ENCODE measurements at regions not wholly inside any gene's neighbourhood (a gene's known extent, or its start where the extent isn't known, plus 50 kb on each side); places are given as distances from the start of the nearest gene placed in this dataset.

DNA sequence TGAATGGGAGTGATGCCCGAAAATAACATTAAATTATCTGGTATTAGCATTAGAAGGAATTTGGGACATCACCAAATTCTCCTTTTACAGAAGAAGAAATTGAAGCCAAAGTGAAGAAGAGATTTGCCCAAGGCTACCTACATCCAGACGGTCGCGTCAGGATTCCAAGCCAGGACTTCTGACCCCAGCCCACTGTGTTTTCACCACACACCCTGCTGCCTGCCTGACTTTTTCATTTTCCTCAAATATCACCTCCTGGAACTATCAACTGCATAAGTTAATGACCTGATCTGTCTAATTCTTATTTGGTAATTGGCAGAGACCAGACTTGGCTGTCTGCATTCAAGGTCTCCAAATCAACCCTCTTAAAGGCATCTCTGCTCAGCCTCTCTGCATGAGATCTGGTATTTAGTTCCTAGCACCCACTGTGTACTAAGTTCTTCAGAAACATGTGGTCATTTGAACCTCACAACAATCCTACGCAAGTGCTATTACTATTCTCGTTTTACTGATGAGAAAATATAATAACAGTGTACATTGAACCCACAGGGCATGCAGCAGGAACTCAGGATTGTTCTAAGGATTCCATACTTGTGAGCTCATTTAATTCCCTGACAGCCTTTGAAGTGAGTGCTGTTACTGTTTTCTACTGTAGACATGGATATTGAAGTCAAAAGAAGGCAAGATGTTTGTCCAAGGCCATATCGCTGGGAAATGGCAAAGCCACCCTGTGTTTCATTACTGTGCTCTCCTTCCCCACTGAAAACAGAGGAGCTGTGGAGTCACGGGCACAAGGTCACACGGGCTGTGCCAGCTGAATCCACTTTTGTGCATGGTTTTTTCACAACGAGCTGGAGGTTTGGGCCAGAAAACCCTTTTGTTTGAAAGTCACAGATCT lies 195.2 kb upstream of the C1QTNF7 start:
- no peak for DNase-seq

GRCh38 chr4:15233264-15233597 lies 194.6 kb upstream of the C1QTNF7 start:
- no peak for DNase-seq

DNA sequence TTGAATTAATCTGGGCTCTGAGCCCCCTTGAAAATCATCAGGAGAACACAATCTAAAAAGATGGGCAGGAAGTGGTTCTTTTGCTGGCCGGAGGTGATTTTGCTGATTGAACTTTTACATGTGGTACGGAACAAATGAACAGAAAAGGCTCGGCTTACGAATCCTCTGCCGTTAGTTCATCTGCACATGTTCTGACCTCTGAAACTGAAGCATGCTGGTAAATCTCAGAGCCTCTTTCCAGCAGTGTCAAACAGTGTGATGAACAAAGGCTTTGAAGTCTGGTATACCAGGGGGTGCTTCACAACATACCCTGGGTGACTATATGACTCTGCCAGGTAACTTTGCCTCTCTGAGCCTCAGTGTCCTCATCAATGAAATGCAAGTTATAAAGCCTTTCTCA lies 194.2 kb upstream of the C1QTNF7 start:
- no peak for DNase-seq

DNA sequence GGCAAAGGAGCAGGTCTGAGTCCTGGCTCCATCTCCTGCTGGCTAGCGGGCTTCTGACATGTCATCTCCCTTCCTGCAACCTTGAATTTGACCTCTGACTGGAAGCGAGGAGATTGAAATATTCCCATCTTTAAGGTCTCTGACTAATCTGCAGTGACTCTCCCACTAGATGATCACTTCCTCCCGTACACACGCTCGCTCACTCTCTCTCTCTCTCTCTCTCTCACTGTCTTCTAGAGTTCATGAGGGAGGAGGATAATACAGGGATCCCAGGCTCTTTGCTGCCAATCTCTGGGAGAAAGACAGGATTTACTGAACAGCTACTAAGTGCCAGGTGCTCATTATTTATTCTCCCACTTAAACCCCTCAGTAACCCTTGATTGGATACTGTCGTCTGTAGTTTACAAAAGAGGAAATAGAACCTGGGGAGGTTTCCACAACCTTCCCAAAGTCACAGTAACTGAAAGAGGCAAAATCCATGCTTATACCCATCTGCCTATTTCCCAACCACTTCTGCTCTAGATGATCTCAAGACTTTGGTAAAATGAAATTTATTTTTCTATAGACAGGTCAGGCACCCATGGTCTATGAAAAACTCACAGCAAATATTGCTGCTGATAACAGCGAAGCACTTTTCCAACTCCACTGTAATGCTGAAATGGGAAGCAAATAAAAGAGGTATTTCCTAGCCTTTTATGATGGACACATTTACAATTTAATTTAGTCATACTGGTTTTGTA lies 193.5 kb upstream of the C1QTNF7 start:
- DNase-seq: no peak

- no peak for DNase-seq
Observed at GRCh38 chr4:15234856-15235126, 193.0 kb upstream of the C1QTNF7 start.

- no peak for DNase-seq
Observed at GRCh38 chr4:15235135-15235534, 192.7 kb upstream of the C1QTNF7 start.

DNA sequence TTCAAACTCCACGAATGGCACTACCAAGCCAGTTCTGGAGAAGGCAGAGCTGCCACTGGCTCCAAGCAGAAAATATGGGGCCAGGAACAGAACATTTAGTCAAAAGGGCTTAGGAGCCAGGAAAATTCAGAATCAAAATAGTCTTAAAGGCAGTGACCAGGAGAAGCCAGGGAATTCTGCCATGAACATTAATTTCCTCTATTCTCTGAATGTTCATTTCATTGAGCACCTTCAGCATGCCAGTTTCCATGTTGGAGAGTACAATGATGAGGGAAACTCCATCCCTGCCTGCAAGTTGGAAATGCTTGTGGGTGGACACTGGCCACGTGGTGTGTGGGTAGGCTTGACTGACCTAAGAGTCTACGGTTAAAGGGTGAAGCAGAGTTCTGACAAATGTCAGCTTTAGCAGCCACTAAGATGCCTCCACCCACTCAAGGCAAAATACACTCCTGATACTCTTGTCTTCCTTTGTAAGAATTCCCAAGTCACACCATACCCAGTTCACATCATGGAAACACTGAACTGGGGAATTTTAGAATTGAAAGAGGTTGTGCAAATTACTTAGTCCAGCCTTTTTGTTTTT lies 190.1 kb upstream of the C1QTNF7 start:
- no peak for DNase-seq

- no peak for DNase-seq
Observed at GRCh38 chr4:15238720-15239119, 189.1 kb upstream of the C1QTNF7 start.

DNA sequence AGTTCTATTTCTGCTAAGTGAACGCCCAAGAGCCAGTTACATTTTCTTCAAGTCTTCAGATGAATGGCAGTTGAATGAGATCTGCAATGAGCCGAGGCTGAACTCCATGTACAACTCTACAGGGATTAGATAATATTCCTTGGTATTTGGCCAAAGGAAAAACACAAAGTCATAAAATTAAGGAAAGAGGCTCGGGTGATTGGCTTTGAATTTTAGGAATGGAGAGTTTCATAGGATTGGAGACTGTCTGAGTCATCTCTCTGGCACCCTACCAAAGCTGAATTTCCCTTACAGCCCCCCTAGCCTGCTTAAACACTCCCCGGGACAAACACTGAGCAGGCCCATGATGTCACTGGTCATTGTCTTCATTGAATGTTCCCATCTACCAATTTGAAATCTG lies 188.0 kb upstream of the C1QTNF7 start:
- DNase-seq: no peak

GRCh38 chr4:15240764-15241163 lies 187.1 kb upstream of the C1QTNF7 start:
- no peak for DNase-seq

DNA sequence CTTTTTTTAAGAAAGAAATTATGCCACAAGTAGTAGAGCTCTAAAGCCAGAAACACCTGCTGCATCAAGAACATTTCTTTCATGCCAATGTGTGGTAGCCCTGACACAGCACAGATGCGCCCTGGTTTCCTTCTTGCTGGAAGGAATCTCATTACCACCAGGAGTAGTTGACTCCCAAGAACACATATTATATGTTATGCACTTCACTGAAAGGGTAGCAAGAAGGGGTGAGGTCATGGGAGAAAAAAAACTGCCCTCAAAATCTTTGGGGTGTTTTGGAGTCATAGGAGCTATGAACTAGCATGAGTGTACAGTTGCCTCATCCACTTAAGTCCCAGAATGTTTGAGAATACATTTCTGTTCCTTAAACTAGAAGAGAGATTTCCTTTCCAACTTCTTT lies 185.8 kb upstream of the C1QTNF7 start:
- no peak for DNase-seq

GRCh38 chr4:15244354-15244753 lies 183.5 kb upstream of the C1QTNF7 start:
- no peak for DNase-seq

DNA sequence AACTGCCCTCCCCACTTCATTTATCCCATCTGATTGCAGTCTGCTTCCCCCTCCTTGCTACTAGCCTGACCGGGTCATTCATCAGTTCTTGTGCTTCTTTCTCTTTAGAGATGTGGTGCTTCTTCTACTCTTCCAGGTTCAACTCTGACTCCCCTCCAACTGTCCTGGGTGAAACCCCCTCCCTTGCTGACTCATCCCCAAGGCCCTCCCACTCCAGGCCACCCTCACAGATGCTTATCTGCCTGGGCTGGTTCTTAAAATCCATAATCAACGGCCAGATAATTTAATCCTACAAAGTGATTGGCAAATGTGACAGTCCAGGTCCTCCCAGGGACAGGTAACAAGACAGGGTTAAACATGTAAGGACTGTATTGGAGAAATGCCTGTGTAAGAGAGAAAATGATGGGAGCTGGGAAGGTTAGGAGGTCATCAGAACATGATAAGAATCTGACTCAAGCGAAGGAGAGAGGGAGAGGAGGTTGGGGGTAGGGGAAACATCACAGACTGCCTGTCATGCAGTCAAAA lies 182.8 kb upstream of the C1QTNF7 start:
- no peak for DNase-seq

DNA sequence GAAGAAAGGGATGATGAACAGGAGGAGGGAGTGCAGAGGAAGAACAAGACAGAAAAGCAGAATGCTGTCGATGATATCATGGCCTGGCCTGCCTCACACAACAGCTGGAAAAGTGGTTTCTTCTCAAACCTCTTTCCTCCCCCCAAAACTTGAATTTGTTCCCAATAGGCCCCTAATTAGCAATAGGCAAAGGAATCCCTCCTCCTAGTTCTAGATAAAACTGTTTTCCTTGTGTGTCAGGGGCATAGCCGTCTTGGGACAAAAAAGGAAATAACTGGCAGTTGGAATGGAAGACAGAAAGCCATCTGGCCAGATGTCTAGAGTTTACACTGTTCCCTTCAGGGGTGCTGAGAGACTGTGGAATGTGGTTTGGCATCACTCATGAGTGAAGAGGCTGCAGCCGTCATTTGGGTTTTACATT lies 177.8 kb upstream of the C1QTNF7 start:
- DNase-seq: no peak

DNA sequence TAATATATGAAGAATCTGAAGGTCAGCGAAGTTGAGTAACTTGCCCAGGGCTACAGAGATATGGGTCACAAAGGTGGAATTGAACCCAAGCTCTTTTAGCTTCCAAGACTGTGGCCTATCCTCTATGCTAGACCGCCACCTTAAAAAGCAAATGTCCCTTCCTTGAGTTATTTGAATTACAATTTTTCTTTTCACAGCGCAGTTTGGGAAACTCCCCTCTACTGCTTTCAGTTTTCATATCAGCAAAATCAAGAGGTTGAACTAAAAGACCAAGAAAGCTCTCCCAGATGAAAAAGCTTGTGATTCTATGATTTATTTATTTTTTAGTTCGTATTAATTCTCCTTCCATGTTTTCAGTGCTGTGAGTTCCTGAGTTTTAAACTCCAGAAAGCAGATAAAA lies 174.5 kb upstream of the C1QTNF7 start:
- DNase-seq: no peak

- no peak for DNase-seq
Observed at GRCh38 chr4:15254236-15254880, 173.5 kb upstream of the C1QTNF7 start.

GRCh38 chr4:15255537-15255936 lies 172.3 kb upstream of the C1QTNF7 start:
- DNase-seq: no peak

GRCh38 chr4:15260758-15261157 lies 167.1 kb upstream of the C1QTNF7 start:
- no peak for DNase-seq

DNA sequence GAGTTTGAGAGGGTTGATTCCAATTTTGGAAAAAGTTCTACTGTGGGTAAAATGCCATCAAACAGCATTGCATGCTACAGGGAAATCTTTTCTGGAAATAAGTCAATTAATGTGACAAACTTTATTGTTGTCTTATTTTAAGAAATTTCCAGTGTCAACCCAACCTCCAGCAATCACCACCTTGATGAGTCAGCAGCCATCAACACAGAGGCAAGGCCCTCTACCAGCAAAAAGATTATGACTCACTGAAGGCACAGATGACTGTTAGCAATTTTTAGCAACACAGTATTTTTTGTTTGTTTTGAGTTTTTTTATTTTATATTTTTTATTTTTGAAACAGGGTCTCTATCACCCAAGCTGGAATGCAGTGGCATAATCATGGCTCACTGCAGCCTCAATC lies 165.4 kb upstream of the C1QTNF7 start:
- no peak for DNase-seq

DNA sequence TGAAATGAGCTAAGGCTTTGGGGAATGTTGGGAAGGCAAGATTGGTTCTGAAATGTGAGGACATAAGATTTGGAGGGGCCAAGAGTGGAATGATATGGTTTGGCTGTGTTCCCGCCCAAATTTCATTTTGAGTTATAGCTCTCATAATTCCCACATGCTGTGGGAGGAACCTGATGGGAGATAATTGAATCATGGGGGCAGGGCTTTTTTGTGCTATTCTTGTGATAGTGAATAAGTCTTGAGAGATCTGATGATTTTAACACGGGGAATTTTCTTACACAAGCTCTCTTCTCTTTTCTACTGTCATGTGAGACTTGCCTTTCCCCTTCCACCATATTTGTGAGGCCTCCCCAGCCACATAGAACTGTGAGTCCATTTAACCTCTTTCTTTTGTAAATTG lies 157.6 kb upstream of the C1QTNF7 start:
- DNase-seq: no peak

GRCh38 chr4:15286041-15286440 lies 141.8 kb upstream of the C1QTNF7 start:
- DNase-seq: no peak

DNA sequence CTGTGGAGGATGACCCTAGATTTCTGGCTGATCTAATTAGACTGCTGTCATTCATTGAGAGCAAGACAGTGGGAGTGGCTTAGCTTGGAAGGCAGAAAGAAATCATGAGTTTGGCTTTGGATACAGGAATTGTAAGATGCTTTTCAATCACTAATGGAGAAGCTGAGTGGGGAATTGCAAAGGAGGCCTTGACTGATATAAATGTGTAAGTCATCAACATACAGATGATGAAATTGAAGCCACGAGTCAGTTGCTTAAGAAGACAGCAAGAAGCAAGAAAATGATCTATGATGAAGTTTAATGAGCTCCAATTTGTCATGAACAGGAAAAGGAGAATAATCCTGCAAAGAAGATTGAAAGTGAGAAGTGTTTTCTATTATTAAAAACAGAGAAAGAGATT lies 136.7 kb upstream of the C1QTNF7 start:
- no peak for DNase-seq

DNA sequence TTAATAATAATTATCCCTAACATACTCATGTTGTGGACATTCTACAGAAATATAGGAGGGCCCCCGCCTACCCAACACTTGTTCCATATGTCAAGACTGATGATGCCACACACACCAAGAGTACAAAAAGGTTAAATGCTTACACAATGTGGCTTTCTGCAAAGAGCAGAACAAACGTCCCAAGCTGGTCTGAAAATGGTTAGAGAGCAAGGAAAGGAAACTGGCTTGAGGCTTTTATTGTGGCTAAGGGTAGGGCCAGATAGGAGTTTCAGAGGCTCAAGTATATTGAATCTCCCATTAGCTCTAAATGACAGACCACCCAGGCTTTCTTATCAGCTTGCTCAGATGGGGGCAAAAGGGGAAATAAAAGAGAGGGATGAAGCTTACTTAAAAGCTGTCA lies 134.1 kb upstream of the C1QTNF7 start:
- no peak for DNase-seq

DNA sequence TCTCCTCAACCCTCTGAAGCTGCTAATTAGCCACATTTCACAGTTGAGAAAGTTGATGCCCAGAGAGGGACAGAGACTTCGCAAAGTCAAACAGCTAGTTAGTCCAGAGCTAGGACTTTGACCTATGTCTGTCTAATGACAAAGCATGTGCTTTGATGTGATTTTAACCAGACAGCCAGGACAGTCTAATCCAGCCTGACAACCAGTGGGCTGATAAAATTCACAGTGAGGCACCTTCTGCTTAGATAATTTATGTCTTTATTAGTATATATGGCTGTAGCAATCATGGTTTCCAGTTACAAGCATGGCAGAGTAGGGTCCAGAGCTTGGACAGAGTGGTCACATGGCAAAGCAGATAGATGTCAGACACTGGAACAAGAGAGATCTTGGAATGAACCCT lies 133.6 kb upstream of the C1QTNF7 start:
- no peak for DNase-seq
